SK-N-SH treated with all-trans-retinoic acid at 6 μM for 48 hours (cell line): ENCODE measurements at regions not wholly inside any gene's neighbourhood (a gene's known extent, or its start where the extent isn't known, plus 50 kb on each side); places are given as distances from the start of the nearest gene placed in this dataset.

Source experiments
- ATAC-seq: fragments of 200-7000 bp; cut with Tn5 transposase; 3 replicates; pipeline ENCODE4 v1.9.1; 2020; ENCODE audit warnings: mild to moderate bottlenecking, moderate library complexity
- ARNTL ChIP-seq: fragments of 450-650 bp; formaldehyde crosslinking; IDR thresholded peaks from 2 replicates; pipeline ENCODE4 v1.5.0; 2020; ENCODE audit warnings: low read depth, mild to moderate bottlenecking, moderate library complexity, borderline replicate concordance
- CSDC2 ChIP-seq: fragments of 250-450 bp; sonication (Bioruptor Pico); IDR thresholded peaks from 2 replicates; pipeline ENCODE4 v1.5.0; 2020; ENCODE audit warnings: mild to moderate bottlenecking, moderate library complexity
- ESRRG ChIP-seq: fragments of 250-450 bp; sonication (Bioruptor Pico); IDR thresholded peaks from 2 replicates; pipeline ENCODE4 v1.6.1; 2021; ENCODE audit warnings: mild to moderate bottlenecking
- GLIS3 ChIP-seq: fragments of 250-450 bp; sonication (Bioruptor Pico); IDR thresholded peaks from 2 replicates; pipeline ENCODE4 v1.5.0; 2020; ENCODE audit warnings: mild to moderate bottlenecking, moderate library complexity
- ISL1 ChIP-seq: fragments of 250-450 bp; sonication (Bioruptor Pico); IDR thresholded peaks from 2 replicates; pipeline ENCODE4 v2.1.2; 2022; ENCODE audit warnings: mild to moderate bottlenecking, moderate library complexity
- OSR1 ChIP-seq: fragments of 250-450 bp; sonication (Bioruptor Pico); IDR thresholded peaks from 2 replicates; pipeline ENCODE4 v1.8.0; 2022; ENCODE audit warnings: moderate library complexity, mild to moderate bottlenecking, inconsistent platforms
- PPARA ChIP-seq: fragments of 250-450 bp; sonication (Bioruptor Pico); IDR thresholded peaks from 2 replicates; pipeline ENCODE4 v1.5.0; 2020; ENCODE audit warnings: mild to moderate bottlenecking, borderline replicate concordance
- RARB ChIP-seq: fragments of 250-450 bp; sonication (Bioruptor Pico); IDR thresholded peaks from 2 replicates; pipeline ENCODE4 v1.8.0; 2021; ENCODE audit warnings: mild to moderate bottlenecking, moderate library complexity
- SNAI2 ChIP-seq: fragments of 250-450 bp; sonication (Bioruptor Pico); IDR thresholded peaks from 2 replicates; pipeline ENCODE4 v1.5.0; 2020; ENCODE audit warnings: mild to moderate bottlenecking, moderate library complexity
- TCF4 ChIP-seq: fragments of 250-450 bp; sonication (Bioruptor Pico); IDR thresholded peaks from 2 replicates; pipeline ENCODE4 v1.8.0; 2021; ENCODE audit warnings: mild to moderate bottlenecking, moderate library complexity, borderline replicate concordance
- ZC3H10 ChIP-seq: fragments of 250-450 bp; sonication (Bioruptor Pico); IDR thresholded peaks from 2 replicates; pipeline ENCODE4 v1.5.1; 2021; ENCODE audit warnings: mild to moderate bottlenecking, moderate library complexity
- ZFP3 ChIP-seq: fragments of 250-450 bp; sonication (Bioruptor Pico); IDR thresholded peaks from 2 replicates; pipeline ENCODE4 v1.5.0; 2020; ENCODE audit warnings: mild to moderate bottlenecking, moderate library complexity
- ZFP30 ChIP-seq: fragments of 450-650 bp; formaldehyde crosslinking; IDR thresholded peaks from 2 replicates; pipeline ENCODE4 v1.5.0; 2022; ENCODE audit warnings: mild to moderate bottlenecking, moderate library complexity
- ZNF565 ChIP-seq: fragments of 450-650 bp; formaldehyde crosslinking; conservative IDR thresholded peaks from 2 replicates; pipeline ENCODE4 v1.5.0; 2020; ENCODE audit warnings: low read depth, mild to moderate bottlenecking, moderate library complexity
- ZNF70 ChIP-seq: fragments of 450-650 bp; formaldehyde crosslinking; IDR thresholded peaks from 2 replicates; pipeline ENCODE4 v1.5.0; 2020; ENCODE audit warnings: mild to moderate bottlenecking, moderate library complexity
- ZNF8 ChIP-seq: fragments of 450-650 bp; formaldehyde crosslinking; IDR thresholded peaks from 2 replicates; pipeline ENCODE4 v1.5.0; 2020; ENCODE audit warnings: mild to moderate bottlenecking, moderate library complexity
- TF ChIP-seq, protein P1 (sequence below): fragments of 250-450 bp; sonication (Bioruptor Pico); IDR thresholded peaks from 2 replicates; pipeline ENCODE4 v1.5.0; 2020; ENCODE audit warnings: mild to moderate bottlenecking, moderate library complexity
- TF ChIP-seq, protein P2 (sequence below): fragments of 250-450 bp; sonication (Bioruptor Pico); IDR thresholded peaks from 2 replicates; pipeline ENCODE4 v1.5.1; 2021; ENCODE audit warnings: mild to moderate bottlenecking, moderate library complexity
- TF ChIP-seq, protein P3 (sequence below): fragments of 250-450 bp; sonication (Bioruptor Pico); IDR thresholded peaks from 2 replicates; pipeline ENCODE4 v1.8.0; 2020; ENCODE audit warnings: mild to moderate bottlenecking, moderate library complexity, borderline replicate concordance
- TF ChIP-seq, protein P4 (sequence below): fragments of 250-450 bp; sonication (Bioruptor Pico); IDR thresholded peaks from 2 replicates; pipeline ENCODE4 v1.5.1; 2020; ENCODE audit warnings: low read depth, mild to moderate bottlenecking, moderate library complexity

DNA sequence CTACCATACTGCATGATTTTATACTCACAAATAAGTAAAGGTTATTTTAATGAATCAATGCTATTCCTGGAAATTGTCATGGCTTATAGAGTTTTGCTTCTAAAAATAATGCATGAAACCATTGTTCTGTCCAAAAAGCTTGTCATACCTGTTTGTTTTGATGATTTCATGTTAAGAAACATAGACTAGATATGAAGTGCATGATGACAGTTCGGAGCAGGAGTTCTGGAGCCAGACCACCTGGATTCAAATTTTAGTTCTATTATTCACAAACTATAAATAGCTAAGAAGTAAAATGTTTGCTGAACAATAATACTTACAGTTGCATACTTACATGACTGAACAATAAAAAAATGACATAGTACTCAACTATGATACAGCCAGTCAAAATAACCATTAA is 107.0 kb upstream of the AKR1E2 start (continued):
- TF ChIP-seq, protein P1, sequence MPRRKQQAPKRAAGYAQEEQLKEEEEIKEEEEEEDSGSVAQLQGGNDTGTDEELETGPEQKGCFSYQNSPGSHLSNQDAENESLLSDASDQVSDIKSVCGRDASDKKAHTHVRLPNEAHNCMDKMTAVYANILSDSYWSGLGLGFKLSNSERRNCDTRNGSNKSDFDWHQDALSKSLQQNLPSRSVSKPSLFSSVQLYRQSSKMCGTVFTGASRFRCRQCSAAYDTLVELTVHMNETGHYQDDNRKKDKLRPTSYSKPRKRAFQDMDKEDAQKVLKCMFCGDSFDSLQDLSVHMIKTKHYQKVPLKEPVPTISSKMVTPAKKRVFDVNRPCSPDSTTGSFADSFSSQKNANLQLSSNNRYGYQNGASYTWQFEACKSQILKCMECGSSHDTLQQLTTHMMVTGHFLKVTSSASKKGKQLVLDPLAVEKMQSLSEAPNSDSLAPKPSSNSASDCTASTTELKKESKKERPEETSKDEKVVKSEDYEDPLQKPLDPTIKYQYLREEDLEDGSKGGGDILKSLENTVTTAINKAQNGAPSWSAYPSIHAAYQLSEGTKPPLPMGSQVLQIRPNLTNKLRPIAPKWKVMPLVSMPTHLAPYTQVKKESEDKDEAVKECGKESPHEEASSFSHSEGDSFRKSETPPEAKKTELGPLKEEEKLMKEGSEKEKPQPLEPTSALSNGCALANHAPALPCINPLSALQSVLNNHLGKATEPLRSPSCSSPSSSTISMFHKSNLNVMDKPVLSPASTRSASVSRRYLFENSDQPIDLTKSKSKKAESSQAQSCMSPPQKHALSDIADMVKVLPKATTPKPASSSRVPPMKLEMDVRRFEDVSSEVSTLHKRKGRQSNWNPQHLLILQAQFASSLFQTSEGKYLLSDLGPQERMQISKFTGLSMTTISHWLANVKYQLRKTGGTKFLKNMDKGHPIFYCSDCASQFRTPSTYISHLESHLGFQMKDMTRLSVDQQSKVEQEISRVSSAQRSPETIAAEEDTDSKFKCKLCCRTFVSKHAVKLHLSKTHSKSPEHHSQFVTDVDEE (CRISPR knock-in tag) = no peak
- no peak for TF ChIP-seq ARNTL (CRISPR knock-in tag)

DNA sequence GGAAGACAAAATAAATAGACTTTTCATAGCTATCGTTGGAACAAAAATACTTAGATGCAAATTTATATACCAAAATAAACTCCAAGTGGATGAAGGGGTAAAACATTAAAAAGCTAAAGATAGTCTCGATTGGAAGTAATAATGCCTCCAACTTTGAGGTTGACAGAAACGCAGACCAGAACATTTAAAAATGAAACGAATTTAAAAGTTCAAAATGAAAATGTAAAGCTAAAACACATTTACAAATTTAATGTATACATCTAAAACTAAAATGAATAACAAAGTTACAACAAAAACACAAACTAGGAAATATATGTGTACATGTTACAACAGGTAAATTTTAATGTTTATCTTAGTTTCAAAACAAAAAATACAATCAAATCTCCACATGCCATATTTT is 107.5 kb upstream of the AKR1E2 start:
- TF ChIP-seq ZNF8 (CRISPR knock-in tag) = no peak
- TF ChIP-seq ZNF565 (CRISPR knock-in tag) = no peak
- TF ChIP-seq, protein P2, sequence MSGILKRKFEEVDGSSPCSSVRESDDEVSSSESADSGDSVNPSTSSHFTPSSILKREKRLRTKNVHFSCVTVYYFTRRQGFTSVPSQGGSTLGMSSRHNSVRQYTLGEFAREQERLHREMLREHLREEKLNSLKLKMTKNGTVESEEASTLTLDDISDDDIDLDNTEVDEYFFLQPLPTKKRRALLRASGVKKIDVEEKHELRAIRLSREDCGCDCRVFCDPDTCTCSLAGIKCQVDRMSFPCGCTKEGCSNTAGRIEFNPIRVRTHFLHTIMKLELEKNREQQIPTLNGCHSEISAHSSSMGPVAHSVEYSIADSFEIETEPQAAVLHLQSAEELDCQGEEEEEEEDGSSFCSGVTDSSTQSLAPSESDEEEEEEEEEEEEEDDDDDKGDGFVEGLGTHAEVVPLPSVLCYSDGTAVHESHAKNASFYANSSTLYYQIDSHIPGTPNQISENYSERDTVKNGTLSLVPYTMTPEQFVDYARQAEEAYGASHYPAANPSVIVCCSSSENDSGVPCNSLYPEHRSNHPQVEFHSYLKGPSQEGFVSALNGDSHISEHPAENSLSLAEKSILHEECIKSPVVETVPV (CRISPR knock-in tag) = no peak
- no peak for TF ChIP-seq SNAI2 (CRISPR knock-in tag)
- TF ChIP-seq, all 23 proteins: peak for 0
- no peak for ATAC-seq

DNA sequence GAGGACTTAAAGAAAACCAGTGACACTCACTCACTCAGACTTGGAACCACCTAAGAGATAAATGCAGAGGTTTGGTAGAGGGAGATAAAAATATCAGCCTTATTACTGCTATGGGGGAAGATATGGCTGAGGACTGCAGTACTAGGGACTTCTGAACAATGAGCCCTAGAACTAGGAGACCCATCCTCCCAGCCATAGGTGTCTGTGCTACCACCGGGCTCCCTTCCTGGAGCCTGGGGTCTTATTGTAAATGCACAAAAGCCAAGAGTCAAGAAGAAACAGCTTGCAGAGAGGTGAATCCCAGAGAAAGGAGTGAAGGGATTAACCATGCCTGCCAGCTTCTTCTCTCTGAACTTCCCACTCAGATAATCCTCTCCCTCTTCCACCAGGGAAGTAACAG is 108.3 kb upstream of the AKR1E2 start:
- no peak for ATAC-seq
- TF ChIP-seq ZFP30 (CRISPR knock-in tag) = no peak
- no peak for TF ChIP-seq ZNF70 (CRISPR knock-in tag)
- no peak for TF ChIP-seq TCF4 (CRISPR knock-in tag)
- TF ChIP-seq ZNF8 (CRISPR knock-in tag) = no peak
- no peak for TF ChIP-seq ESRRG (CRISPR knock-in tag)
- TF ChIP-seq ZFP3 (CRISPR knock-in tag) = no peak
- TF ChIP-seq PPARA = no peak
- no peak for TF ChIP-seq ARNTL (CRISPR knock-in tag)
- TF ChIP-seq, all 23 proteins: peak for 0

DNA sequence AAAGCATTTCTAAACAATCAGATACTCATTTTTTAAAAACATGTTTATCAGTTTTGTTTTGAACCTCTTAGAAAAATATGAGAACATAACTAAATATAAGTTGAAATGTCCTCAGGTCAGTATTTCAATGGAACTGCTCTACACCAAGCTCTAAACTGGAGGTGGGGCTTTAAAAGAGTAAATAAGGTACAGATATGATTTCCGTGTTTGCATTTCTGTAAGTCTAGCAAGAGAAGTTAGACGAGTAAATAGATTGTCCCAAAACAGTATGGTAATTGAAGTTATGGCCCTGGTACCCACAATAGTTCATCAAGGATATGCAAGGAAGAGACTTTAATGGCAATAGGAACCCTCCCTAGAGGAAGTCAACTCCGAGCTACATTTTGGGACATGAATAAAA is 115.1 kb upstream of the AKR1E2 start:
- no peak for ATAC-seq
- TF ChIP-seq CSDC2 (CRISPR knock-in tag) (no peak), ZNF565 (CRISPR knock-in tag) (no peak), ZNF8 (CRISPR knock-in tag) (no peak), ISL1 (CRISPR knock-in tag) (no peak), OSR1 (CRISPR knock-in tag) (no peak), ZC3H10 (CRISPR knock-in tag) (no peak), RARB (CRISPR knock-in tag) (no peak), ZFP3 (CRISPR knock-in tag) (no peak), ESRRG (CRISPR knock-in tag) (no peak), ZNF70 (CRISPR knock-in tag) (no peak), ZFP30 (CRISPR knock-in tag) (no peak), GLIS3 (no peak), ARNTL (CRISPR knock-in tag) (no peak)
- TF ChIP-seq, protein P3, sequence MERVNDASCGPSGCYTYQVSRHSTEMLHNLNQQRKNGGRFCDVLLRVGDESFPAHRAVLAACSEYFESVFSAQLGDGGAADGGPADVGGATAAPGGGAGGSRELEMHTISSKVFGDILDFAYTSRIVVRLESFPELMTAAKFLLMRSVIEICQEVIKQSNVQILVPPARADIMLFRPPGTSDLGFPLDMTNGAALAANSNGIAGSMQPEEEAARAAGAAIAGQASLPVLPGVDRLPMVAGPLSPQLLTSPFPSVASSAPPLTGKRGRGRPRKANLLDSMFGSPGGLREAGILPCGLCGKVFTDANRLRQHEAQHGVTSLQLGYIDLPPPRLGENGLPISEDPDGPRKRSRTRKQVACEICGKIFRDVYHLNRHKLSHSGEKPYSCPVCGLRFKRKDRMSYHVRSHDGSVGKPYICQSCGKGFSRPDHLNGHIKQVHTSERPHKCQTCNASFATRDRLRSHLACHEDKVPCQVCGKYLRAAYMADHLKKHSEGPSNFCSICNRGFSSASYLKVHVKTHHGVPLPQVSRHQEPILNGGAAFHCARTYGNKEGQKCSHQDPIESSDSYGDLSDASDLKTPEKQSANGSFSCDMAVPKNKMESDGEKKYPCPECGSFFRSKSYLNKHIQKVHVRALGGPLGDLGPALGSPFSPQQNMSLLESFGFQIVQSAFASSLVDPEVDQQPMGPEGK = no peak
- TF ChIP-seq, protein P4, sequence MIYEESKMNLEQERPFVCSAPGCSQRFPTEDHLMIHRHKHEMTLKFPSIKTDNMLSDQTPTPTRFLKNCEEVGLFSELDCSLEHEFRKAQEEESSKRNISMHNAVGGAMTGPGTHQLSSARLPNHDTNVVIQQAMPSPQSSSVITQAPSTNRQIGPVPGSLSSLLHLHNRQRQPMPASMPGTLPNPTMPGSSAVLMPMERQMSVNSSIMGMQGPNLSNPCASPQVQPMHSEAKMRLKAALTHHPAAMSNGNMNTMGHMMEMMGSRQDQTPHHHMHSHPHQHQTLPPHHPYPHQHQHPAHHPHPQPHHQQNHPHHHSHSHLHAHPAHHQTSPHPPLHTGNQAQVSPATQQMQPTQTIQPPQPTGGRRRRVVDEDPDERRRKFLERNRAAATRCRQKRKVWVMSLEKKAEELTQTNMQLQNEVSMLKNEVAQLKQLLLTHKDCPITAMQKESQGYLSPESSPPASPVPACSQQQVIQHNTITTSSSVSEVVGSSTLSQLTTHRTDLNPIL = no peak
- TF ChIP-seq, protein P2 (CRISPR knock-in tag) = no peak
